ENCODE measurements at regions not wholly inside any gene's neighbourhood (a gene's known extent, or its start where the extent isn't known, plus 50 kb on each side); places are given as distances from the start of the nearest gene placed in this dataset.

DNA sequence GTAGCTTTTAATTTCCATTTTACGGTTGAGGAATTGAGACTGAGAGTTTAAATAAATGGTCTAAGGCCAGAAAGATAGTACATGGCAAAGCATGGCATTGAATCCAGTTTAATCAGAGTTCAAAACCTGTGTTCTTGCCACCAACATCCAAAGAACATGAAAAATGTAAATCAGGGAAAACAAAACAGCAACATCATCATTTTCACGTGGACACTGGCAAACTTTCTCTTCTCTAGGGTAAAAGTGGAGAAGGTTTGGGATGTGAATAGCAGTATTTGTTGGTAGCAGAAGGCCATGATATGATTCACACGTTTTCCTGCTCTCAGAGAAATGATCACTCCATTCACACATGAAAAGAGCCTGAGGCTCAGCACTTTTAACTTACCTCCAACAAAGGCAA, 357.7 kb downstream of the UQCRFS1 start:
- DNase-seq (no peak), ATAC-seq (no peak)
- Mint-ChIP-seq H3K9me3 (ENCODE audit: low read depth) (no peaks in the 10 kb centered on the region), H3K36me3 (no peaks in the 10 kb centered on the region), H3K27me3 (no peaks in the 10 kb centered on the region), H3K4me3 (no peak overlapping the region), H3K4me1 (peaks cover 3% of the 10 kb centered on the region), H3K27ac (no peak overlapping the region)
- CTCF ChIA-PET = no interaction called here

DNA sequence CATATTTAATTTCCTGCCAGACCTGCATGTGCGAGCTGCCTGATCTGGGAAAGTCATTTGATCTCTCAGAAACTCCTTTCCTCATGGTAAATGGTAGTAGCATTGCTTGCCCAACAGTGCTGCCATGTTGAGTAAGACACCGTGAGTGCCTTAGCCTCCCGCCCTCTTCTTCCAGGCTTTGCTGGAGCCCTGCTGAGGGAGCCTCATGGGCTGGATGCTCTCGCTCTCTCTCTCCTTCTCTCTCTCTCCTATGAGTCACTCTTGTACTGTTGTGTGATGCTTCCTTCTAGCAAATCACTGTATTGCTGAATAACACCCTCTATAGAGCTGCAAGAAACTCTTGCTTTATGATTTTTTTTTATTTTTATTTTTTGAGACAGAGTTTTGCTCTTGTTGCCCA, 365.5 kb downstream of the UQCRFS1 start:
- H3K27me3 Mint-ChIP-seq = no peaks in the 10 kb centered on the region
- CTCF ChIA-PET = no interaction called here
- ATAC-seq (no peak), DNase-seq (no peak)
- H3K9me3 Mint-ChIP-seq (ENCODE audit: low read depth) = no peaks in the 10 kb centered on the region
- H3K4me3 Mint-ChIP-seq = no peak overlapping the region
- no peak overlapping the region for H3K27ac Mint-ChIP-seq
- H3K4me1 Mint-ChIP-seq = no peaks in the 10 kb centered on the region
- no peaks in the 10 kb centered on the region for H3K36me3 Mint-ChIP-seq

DNA sequence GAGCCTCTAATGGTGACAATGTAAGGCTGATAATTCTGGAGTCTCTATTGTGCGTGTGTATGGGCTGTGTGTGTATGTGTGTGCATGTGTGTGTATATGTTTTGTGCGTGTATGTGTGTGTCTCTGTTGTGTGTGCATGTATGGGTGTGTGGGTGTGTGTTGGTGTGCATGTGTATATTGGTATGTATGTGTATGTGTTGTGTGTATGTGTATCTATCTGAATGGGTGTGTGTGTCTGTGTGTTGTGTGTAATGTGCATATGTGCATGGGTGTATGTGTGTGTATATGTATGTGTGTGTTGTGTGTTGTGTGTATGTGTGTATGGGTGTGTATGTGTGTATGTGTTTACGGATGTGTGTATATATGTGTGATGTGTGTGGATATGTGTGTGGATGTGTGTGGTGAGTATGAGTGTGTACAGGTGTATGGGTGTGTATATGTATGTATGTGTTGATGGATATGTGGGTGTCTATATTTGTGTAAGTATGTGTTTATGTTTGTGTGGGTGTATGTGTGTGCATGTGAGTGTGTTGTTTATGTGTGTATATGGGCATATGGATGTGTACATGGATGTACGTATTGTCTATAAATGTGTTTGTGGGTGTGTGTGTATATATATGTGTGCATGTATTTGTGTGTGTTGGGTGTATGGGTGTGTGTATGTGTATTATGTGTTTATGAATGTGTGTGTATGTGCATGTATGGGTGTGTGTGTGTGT, 366.7 kb downstream of the UQCRFS1 start:
- CTCF ChIA-PET = no interaction called here
- H3K9me3 Mint-ChIP-seq (ENCODE audit: low read depth) = no peaks in the 10 kb centered on the region
- H3K4me3 Mint-ChIP-seq = no peak overlapping the region

DNA sequence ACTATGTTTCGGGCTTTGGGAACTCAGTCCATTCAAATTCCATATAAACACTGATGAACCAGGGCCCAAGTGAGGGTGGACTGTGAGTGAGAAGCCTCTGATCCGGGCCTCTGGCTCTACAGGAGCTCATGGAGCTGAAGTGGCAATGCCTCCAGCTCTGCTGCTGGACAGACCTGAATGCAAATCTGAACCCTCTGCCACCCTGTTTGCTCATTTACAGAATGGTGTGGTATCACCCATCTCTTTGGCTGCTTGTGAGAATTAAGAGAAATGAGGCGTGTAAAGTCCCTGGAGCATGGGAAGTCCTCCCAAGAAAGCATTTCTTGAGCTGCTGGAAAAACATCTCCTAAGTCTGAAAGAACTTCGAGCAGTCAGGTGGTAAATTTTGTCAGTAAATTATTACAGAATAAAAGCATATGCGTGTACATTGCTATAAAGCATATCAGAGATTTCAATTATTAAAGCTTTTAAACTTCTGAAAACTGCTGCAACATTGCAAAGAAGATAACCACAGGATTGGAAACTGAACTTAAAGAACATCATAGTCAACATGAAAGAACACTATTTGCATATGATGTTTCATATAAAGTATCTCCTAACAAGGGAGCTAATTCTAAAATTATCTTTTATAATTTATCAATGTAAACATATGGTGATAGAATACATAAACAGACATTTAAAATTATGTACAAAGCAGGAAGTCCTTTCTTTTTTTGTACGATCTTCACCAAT, 369.0 kb downstream of the UQCRFS1 start:
- ATAC-seq = no peak
- Mint-ChIP-seq H3K36me3 (no peaks in the 10 kb centered on the region), H3K9me3 (ENCODE audit: low read depth) (no peaks in the 10 kb centered on the region), H3K27ac (no peak overlapping the region), H3K27me3 (no peaks in the 10 kb centered on the region), H3K4me1 (no peaks in the 10 kb centered on the region), H3K4me3 (no peak overlapping the region)
- CTCF ChIA-PET = interaction anchor here (1.1 kb wide), 1 partner anchor 35 kb away, joined by 3 read pairs; no protein-coding TSS in a partner anchor
- no peak for DNase-seq

More for the DNA sequence above, 366.7 kb downstream of the UQCRFS1 start:
- Mint-ChIP-seq H3K27ac (no peak overlapping the region), H3K36me3 (no peaks in the 10 kb centered on the region), H3K4me1 (no peaks in the 10 kb centered on the region), H3K27me3 (no peaks in the 10 kb centered on the region)
- DNase-seq = no peak
- ATAC-seq = no peak

DNA sequence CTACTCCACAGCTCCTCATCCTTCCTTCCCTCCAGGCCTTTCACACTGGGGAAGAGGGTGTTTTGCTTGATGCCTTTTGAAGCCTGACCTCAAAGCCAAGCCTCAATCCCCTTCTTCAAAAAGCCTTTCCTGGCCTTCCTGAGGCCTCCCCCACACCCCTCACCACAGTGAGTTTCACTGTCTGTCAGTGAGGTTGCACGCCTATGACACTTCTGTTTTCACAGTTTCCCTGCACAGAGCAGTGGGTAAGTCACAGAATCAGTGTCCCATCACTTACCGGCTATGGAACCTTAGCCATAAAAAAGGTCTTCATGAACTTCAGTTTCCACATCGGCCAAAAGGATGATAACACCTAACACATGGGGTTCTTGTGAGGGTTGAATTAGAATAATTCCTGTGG, 371.4 kb downstream of the UQCRFS1 start:
- no peak overlapping the region for H3K27ac Mint-ChIP-seq
- H3K4me3 Mint-ChIP-seq = no peak overlapping the region
- no peaks in the 10 kb centered on the region for H3K36me3 Mint-ChIP-seq
- no peaks in the 10 kb centered on the region for H3K9me3 Mint-ChIP-seq (ENCODE audit: low read depth)
- H3K27me3 Mint-ChIP-seq = no peaks in the 10 kb centered on the region
- CTCF ChIA-PET = no interaction called here
- DNase-seq (no peak), ATAC-seq (no peak)
- no peaks in the 10 kb centered on the region for H3K4me1 Mint-ChIP-seq

DNA sequence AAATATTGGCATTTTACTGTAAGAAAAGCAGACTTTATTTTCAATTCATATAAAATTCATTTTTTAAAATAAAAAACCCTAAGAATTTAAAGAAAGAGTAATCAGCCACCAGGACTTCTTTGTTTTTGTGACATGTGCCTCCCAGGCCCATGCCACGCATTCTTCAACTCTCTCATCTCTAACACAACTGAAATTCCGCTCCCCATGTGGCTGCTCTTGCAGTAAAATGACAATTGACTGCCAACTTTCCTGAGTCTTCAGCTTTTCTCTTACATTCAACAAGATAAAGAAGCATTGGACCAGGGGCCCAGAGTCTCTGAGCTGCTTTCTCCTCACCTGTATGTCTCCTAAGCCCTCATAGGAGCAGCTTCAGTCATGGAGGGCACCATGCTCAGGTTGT, 372.1 kb downstream of the UQCRFS1 start:
- no peaks in the 10 kb centered on the region for H3K27me3 Mint-ChIP-seq
- H3K27ac Mint-ChIP-seq = no peak overlapping the region
- no peaks in the 10 kb centered on the region for H3K4me1 Mint-ChIP-seq
- no peak for ATAC-seq
- no peak overlapping the region for H3K4me3 Mint-ChIP-seq
- no peak for DNase-seq
- H3K9me3 Mint-ChIP-seq (ENCODE audit: low read depth) = no peaks in the 10 kb centered on the region
- CTCF ChIA-PET = no interaction called here
- H3K36me3 Mint-ChIP-seq = no peaks in the 10 kb centered on the region

DNA sequence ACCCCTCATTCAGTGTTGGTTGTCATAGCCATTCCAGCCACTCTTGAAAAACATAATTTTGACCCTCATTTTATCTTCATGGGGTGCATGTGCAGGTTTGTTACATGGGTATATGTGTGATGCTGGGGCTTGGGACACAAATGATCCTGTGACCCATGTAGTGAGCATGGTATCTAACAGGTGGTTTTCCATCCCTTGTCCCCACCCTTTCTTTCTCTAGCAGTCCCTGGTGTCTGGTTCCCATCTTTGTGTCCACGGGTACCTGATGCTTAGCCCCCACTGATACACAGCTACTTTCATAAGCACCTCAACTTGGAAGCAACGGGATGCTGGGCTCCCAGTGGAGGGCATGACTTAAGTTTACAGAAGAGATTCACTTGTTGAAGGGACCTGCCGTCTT, 373.5 kb downstream of the UQCRFS1 start:
- H3K4me3 Mint-ChIP-seq = no peak overlapping the region
- CTCF ChIA-PET = no interaction called here
- H3K27me3 Mint-ChIP-seq = no peaks in the 10 kb centered on the region

DNA sequence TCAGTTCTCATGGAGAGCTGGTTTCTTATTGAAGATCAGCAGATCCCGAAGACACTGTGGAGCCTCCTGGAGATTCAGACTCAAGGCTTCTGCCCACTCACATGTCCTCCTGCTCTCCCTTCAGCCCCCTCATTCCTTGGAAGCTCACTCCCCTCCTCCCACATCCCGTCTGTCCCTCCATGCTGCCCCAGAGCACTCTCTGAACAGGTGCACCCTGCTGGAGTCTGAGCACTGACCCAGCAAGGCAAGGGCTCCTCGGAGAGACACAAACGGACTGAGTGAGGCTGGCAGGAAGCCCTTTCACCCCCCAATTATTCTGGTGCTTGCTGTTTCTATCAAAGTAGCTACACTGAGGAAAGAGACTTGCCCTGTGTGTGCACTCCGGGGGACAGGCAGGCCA, 374.0 kb downstream of the UQCRFS1 start:
- CTCF ChIA-PET = no interaction called here
- Mint-ChIP-seq H3K36me3 (no peaks in the 10 kb centered on the region), H3K27me3 (no peaks in the 10 kb centered on the region), H3K4me3 (no peak overlapping the region), H3K4me1 (no peaks in the 10 kb centered on the region), H3K9me3 (ENCODE audit: low read depth) (no peaks in the 10 kb centered on the region), H3K27ac (no peak overlapping the region)
- DNase-seq = no peak
- ATAC-seq = no peak

More for the DNA sequence above, 373.5 kb downstream of the UQCRFS1 start:
- no peaks in the 10 kb centered on the region for H3K36me3 Mint-ChIP-seq
- no peaks in the 10 kb centered on the region for H3K9me3 Mint-ChIP-seq (ENCODE audit: low read depth)
- H3K27ac Mint-ChIP-seq = no peak overlapping the region
- no peaks in the 10 kb centered on the region for H3K4me1 Mint-ChIP-seq
- no peak for DNase-seq
- no peak for ATAC-seq

DNA sequence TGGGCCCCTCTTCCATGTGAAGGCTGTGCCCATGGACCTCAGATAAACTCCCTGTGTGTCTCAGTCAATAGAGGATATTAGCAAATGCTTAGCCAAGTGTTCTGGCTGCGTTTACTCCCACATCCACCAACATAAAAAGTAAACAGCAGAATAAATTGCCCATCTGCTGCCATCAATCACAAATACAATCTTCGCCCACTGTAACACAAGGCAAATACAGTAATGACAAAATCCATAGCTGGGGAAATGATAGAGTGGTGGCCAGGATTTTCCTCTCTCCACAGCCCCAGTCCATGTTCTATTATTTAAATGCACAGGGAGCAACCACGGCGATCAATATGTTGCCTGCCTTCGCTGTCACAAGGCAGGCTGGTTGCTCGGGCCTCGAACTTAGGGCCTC, 376.5 kb downstream of the UQCRFS1 start:
- Mint-ChIP-seq H3K9me3 (ENCODE audit: low read depth) (no peaks in the 10 kb centered on the region), H3K36me3 (no peaks in the 10 kb centered on the region), H3K4me1 (no peaks in the 10 kb centered on the region), H3K27ac (no peak overlapping the region), H3K27me3 (no peaks in the 10 kb centered on the region), H3K4me3 (no peak overlapping the region)
- no peak for ATAC-seq
- CTCF ChIA-PET = no interaction called here
- no peak for DNase-seq

DNA sequence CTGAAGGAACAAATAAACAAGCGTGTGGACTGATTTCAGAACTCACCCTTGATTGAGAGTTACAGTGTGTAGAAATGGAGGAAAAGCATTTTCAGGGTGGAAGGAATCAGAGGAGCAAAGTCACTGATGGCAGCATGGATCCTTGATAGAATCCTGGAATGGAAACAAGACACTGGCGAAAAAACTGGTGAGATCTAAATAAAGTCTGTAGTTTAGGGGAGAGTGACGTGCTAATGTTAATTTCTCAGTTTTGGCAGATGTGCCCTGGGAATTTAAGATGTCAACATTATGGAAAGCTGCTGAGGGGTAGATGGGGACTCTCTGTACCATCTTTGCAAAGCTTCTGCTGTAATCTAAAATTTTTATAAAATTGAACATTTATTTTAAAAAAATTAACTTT, 378.0 kb downstream of the UQCRFS1 start:
- DNase-seq = no peak
- Mint-ChIP-seq H3K4me1 (no peaks in the 10 kb centered on the region), H3K27ac (no peak overlapping the region), H3K4me3 (no peak overlapping the region), H3K27me3 (no peaks in the 10 kb centered on the region), H3K9me3 (ENCODE audit: low read depth) (no peaks in the 10 kb centered on the region), H3K36me3 (no peaks in the 10 kb centered on the region)
- CTCF ChIA-PET = no interaction called here
- no peak for ATAC-seq

DNA sequence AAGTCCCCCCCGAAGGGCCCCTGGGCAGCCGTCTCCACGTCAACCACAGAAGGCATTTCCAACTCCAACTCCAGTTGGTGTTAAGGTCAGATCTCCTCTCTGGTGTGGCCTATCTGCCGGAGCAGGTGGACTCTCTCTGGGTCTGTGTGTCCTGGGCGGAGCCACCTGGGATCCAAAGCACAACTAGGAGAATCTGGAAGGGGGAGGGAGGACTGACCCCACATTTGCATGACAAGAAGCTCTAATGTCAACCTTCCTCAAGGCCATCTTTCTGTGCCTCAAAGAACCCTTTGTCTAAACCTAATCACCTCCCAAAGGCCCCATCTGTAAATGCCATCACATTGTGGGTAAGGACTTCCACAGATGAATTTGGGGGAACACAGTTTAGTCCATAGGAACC, 381.5 kb downstream of the UQCRFS1 start:
- CTCF ChIA-PET = no interaction called here
- H3K27ac Mint-ChIP-seq = no peak overlapping the region
- no peak overlapping the region for H3K4me3 Mint-ChIP-seq
- H3K27me3 Mint-ChIP-seq = no peaks in the 10 kb centered on the region
- no peak for ATAC-seq
- no peaks in the 10 kb centered on the region for H3K36me3 Mint-ChIP-seq
- H3K4me1 Mint-ChIP-seq = no peaks in the 10 kb centered on the region
- no peaks in the 10 kb centered on the region for H3K9me3 Mint-ChIP-seq (ENCODE audit: low read depth)
- DNase-seq = no peak

DNA sequence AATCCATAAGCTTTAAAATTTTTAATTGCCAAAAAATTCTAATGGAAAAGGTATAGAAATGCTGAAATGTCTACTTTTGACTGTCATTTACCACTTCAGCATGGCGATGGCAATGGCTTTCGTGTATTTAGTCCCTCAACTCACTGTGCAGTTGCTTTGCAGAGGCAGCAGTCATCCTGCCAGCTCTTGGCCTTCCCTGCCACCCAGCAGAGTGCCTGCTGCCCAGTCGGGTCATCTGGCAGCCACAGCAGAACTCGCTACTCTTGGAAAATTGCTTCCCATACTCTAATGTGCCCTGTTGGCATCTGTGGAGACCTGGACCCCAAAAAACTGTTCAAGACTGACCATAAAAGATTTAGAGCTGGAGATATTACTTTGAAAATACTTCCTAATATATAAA, 383.2 kb downstream of the UQCRFS1 start:
- H3K36me3 Mint-ChIP-seq = no peaks in the 10 kb centered on the region
- H3K27me3 Mint-ChIP-seq = no peaks in the 10 kb centered on the region
- DNase-seq (no peak), ATAC-seq (no peak)
- no peaks in the 10 kb centered on the region for H3K4me1 Mint-ChIP-seq
- no peaks in the 10 kb centered on the region for H3K9me3 Mint-ChIP-seq (ENCODE audit: low read depth)
- no peak overlapping the region for H3K4me3 Mint-ChIP-seq
- CTCF ChIA-PET = no interaction called here
- H3K27ac Mint-ChIP-seq = no peak overlapping the region

DNA sequence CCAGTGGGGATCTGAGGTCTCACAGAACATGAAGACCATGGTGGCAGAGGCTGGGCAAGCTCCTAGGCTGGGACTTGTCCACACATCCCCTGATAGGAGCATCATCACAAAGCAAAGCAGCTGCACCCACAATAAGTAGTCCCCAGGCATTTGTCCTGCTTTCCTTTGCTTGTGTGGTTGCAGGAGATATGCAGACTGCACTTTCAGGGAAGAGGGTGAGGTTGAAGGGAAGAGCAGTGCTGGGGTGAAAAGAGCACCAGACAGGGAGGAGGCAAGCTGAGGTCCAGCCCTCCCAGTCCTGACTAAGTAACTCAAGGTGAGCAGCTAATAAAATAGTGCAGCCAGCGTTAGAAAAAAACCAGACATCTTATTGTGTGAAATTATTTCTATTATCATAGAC, 383.6 kb downstream of the UQCRFS1 start:
- Mint-ChIP-seq H3K36me3 (no peaks in the 10 kb centered on the region), H3K9me3 (ENCODE audit: low read depth) (no peaks in the 10 kb centered on the region), H3K27me3 (no peaks in the 10 kb centered on the region), H3K4me3 (no peak overlapping the region), H3K27ac (no peak overlapping the region), H3K4me1 (no peaks in the 10 kb centered on the region)
- CTCF ChIA-PET = no interaction called here
- DNase-seq (no peak), ATAC-seq (no peak)

DNA sequence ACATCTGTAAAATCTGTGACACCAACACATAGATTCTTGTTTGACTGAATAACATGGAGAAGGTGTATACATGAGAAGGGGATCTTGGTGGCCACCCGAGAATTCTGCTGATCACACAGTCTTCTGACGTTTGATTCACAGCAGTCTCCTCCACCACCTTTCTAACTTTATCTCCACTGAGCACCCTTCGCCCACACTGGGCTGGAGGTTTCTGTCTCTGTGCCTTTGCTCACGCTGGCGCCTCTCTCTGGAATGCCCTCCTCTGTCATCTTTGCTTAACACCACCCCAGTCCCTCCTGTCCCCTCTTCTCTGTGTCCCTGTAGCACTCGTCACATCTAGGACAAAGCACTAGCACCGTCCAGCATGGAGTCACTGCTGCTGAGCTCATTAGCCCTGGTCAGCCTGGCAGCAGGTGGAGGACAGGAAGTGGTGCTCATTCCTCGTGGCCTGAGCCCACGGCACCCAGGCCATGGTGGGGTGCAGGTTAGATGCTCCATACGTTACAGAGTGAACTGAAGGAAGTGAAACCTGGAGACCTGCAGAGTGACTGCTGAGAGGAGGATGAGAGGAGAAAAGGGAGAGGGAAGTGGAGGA, 384.6 kb downstream of the UQCRFS1 start:
- Mint-ChIP-seq H3K27me3 (no peaks in the 10 kb centered on the region), H3K36me3 (no peaks in the 10 kb centered on the region), H3K9me3 (ENCODE audit: low read depth) (no peaks in the 10 kb centered on the region), H3K4me3 (no peak overlapping the region), H3K4me1 (no peaks in the 10 kb centered on the region), H3K27ac (no peak overlapping the region)
- no peak for DNase-seq
- no peak for ATAC-seq
- CTCF ChIA-PET = no interaction called here
